Tibial artery (tissue), 4 donors: ENCODE measurements at regions not wholly inside any gene's neighbourhood (a gene's known extent, or its start where the extent isn't known, plus 50 kb on each side); places are given as distances from the start of the nearest gene placed in this dataset.

Experiments
- DNase-seq, 2 donors: peaks; one replicate each; pipeline ENCODE4 v3.0.0-alpha.2; 2019
- H3K27ac ChIP-seq, 2 donors: fragments of 200-600 bp; sonication (generic) in 1 of 2; 1 replicate in 1 of 2; 2 replicates in 1 of 2; pipeline ENCODE4 v1.5.1; 2018 to 2019; ENCODE audit warnings: mild to moderate bottlenecking in 1 of 2
- H3K27me3 ChIP-seq, 2 donors: fragments of 200-600 bp; sonication (generic) in 1 of 2; one replicate each; pipeline versions ENCODE4 v1.5.1 to v1.6.0; 2016 to 2019
- H3K36me3 ChIP-seq, 3 donors: fragments of 200-600 bp; sonication (generic) in 2 of 3; one replicate each; pipeline ENCODE4 v1.5.1; 2016 to 2019; ENCODE audit warnings: mild to moderate bottlenecking in 2 of 3
- H3K4me1 ChIP-seq, 4 donors: fragments of 200-600 bp; sonication (generic) in 2 of 4; 1 replicate in 3 of 4; 2 replicates in 1 of 4; pipeline ENCODE4 v1.5.1; 2016 to 2019
- H3K4me3 ChIP-seq, 2 donors: fragments of 200-600 bp; sonication (generic) in 1 of 2; 1 replicate in 1 of 2; 2 replicates in 1 of 2; pipeline ENCODE4 v1.5.1; 2018 to 2019; ENCODE audit warnings: mild to moderate bottlenecking in 2 of 2
- H3K9me3 ChIP-seq, 3 donors: fragments of 200-600 bp; sonication (generic) in 1 of 3; one replicate each; pipeline ENCODE4 v1.5.1; 2016 to 2019
- intact Hi-C: fragments of 100-400 bp; cut with DNase I; formaldehyde crosslinking; loops from one replicate; pipeline ENCODE4 v1.15.0; 2023; ENCODE audit warnings: low total_unique reads
- TF ChIP-seq, protein P1 (sequence below), 2 experiments: fragments of 200-600 bp in 1 of 2; fragments of 450-650 bp in 1 of 2; IDR thresholded peaks; one replicate each; pipeline ENCODE4 v1.5.1; 2017 to 2019; ENCODE audit warnings: antibody characterized with exemption in 2 of 2, mild to moderate bottlenecking in 1 of 2, moderate library complexity in 1 of 2

DNA sequence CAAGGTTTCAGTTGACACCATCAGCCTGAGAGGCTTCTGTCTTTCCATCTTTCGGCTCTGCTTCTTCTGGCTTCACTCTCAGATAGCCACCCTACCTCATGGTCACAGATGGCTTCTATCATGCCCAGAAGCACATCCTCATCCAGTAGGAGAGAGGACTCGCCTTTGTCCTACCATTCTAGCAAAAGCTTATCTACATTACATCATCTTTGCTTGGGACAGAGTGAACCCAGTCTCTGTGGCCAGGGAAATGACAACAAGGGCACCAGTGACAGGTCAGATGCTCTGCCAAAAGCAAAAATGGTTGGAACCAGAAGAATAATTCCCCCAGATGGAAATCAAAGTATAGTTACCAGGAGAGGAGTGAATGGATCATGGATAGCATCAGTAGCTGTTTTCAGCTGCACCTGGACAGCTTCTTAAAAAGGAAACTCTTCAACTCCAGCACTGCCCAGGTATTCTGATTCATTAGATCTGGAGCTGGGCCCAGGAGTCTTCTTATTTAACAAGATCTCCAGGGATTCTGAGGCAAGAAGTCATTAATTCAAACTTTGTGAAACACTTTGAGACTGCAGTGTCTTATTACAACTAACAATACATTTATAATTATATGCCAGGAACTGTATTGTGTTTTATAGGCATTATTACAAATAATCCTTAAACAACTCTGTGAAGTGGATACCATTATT lies 257.7 kb upstream of the UBE2E3 start:
- TF ChIP-seq, protein P1, sequence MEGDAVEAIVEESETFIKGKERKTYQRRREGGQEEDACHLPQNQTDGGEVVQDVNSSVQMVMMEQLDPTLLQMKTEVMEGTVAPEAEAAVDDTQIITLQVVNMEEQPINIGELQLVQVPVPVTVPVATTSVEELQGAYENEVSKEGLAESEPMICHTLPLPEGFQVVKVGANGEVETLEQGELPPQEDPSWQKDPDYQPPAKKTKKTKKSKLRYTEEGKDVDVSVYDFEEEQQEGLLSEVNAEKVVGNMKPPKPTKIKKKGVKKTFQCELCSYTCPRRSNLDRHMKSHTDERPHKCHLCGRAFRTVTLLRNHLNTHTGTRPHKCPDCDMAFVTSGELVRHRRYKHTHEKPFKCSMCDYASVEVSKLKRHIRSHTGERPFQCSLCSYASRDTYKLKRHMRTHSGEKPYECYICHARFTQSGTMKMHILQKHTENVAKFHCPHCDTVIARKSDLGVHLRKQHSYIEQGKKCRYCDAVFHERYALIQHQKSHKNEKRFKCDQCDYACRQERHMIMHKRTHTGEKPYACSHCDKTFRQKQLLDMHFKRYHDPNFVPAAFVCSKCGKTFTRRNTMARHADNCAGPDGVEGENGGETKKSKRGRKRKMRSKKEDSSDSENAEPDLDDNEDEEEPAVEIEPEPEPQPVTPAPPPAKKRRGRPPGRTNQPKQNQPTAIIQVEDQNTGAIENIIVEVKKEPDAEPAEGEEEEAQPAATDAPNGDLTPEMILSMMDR (IDR thresholded peaks at IDR 0.05), result no peak
- Histone ChIP-seq H3K27me3 (no peaks in the 10 kb centered on the region), H3K27ac (no peak overlapping the region), H3K36me3 (no peaks in the 10 kb centered on the region), H3K4me1 (peaks cover 0 to 12% (median 0%) of the 10 kb centered on the region in 4 donors), H3K4me3 (no peak overlapping the region), H3K9me3 (no peaks in the 10 kb centered on the region)
- DNase-seq, result no peak
- intact Hi-C loops, result no loop called here

DNA sequence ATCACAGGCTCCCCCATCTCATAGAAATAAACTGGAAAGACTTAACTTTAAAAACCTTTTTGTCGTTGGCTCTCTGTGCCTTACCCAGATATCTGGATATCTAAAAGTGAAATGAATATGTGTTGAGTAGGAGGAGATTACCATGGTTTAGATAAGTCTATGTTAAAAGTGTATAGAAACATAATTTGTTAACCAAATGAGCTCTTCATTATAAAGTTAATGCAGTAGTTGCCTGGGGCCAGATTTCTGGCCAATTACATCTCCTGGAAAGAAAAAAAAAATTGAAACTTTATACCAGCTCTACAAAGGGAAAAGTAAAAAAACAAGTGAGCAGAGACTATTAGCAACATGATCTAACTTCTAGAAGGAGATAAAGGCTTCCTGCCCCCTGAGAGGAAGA lies 259.6 kb upstream of the UBE2E3 start:
- no peak for DNase-seq
- no peak overlapping the region for H3K27ac ChIP-seq
- no peaks in the 10 kb centered on the region for H3K36me3 ChIP-seq
- H3K9me3 ChIP-seq, result no peaks in the 10 kb centered on the region
- TF ChIP-seq, protein P1 (IDR thresholded peaks at IDR 0.05), result no peak
- peaks cover 0 to 12% (median 0%) of the 10 kb centered on the region in 4 donors for H3K4me1 ChIP-seq
- H3K4me3 ChIP-seq, result no peak overlapping the region
- H3K27me3 ChIP-seq, result no peaks in the 10 kb centered on the region
- intact Hi-C loops, result no loop called here

DNA sequence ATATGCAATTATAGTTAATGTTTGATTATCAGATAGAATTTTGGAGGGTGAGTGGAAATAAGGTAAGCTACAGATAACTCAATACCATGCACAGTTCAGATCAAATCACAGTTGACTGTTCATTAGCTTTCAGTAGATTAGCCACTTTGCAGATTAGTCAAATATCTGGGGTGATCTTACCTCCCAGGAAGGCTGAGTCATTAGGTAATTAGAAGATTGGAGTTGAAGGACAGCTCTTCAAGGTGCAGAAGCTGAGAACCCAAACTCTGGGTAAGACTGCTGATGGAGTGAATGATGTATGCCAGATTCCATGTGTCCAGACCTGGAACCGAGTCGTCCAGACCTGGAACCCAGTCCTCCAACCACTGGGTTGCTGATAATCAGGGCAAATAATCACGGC lies 262.8 kb upstream of the UBE2E3 start:
- Histone ChIP-seq H3K9me3 (no peaks in the 10 kb centered on the region), H3K4me3 (no peak overlapping the region), H3K4me1 (peaks cover 0 to 11% (median 0%) of the 10 kb centered on the region in 4 donors), H3K27me3 (no peaks in the 10 kb centered on the region), H3K36me3 (no peaks in the 10 kb centered on the region), H3K27ac (no peak overlapping the region)
- DNase-seq, result no peak
- intact Hi-C loops, result no loop called here
- TF ChIP-seq, protein P1 (IDR thresholded peaks at IDR 0.05), result no peak

DNA sequence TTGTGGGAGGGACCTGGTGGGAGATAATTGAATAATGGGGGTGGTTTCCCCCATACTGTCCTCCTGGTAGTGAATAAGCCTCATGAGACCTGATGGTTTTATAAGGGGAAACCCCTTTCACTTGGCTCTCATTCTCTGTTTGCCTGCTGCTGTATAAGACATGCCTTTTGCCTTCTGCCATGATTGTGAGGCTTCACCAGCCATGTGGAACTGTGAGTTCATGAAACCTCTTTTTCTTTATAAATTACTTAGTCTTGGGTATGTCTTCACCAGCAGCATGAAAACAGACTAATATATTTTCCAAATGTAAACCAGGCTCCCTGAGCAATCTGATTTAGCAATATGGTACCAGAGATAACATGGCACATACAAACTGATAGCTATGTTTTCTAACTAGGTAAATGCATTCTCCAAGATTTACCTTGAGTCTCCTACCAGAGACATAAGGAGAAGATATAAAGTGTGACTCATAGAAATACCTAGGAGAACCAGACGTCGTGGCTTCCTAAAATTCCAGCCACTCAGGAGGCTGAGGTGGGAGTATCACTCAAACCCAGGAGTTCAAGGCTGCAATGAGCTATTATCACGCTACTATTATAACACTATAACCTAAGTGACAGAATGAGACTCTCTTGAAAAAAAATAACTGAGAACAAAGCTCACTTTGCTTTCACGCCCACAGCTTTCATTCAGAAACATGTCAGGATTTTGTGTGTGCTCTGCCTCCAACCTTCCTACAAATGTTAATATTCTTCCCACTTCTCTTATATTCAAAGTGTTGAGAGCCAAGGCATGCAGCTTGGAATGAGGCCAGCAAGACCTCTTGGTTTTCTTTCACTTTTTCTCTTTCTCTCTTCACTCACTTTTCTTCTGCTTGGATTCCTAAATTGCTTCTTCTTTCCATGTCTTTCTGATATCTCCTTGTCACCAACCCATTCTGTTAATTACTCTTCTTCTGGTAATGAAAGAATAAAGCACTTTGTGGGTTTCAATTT lies 263.9 kb upstream of the UBE2E3 start:
- intact Hi-C loops, result no loop called here
- Histone ChIP-seq H3K4me3 (no peak overlapping the region), H3K9me3 (no peaks in the 10 kb centered on the region), H3K36me3 (no peaks in the 10 kb centered on the region), H3K27me3 (no peaks in the 10 kb centered on the region), H3K4me1 (peaks cover 0 to 1% (median 0%) of the 10 kb centered on the region in 4 donors), H3K27ac (no peak overlapping the region)
- TF ChIP-seq, protein P1 (IDR thresholded peaks at IDR 0.05), result no peak
- no peak for DNase-seq

DNA sequence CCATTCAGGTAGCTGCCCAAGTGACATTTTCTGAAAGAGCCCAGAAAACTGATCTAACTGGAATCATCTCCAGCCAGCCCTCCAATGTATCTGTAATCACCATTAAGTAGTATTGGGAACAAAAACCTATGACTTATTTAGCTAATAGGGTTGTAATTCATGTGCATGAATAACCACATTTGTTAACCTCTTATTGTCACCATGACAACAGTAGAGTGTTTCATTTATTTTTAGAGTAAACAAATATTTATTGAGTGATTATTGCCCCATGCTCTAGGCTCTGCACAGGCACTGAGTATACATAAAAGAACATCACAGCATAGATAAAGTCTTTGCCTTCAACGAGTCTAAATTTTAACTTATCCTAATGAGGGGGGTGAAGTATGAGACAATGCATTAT lies 265.4 kb upstream of the UBE2E3 start:
- Histone ChIP-seq H3K9me3 (no peaks in the 10 kb centered on the region), H3K27ac (no peak overlapping the region), H3K4me3 (no peak overlapping the region), H3K4me1 (no peaks in the 10 kb centered on the region), H3K27me3 (no peaks in the 10 kb centered on the region), H3K36me3 (no peaks in the 10 kb centered on the region)
- DNase-seq, result no peak
- intact Hi-C loops, result no loop called here
- TF ChIP-seq, protein P1 (IDR thresholded peaks at IDR 0.05), result no peak
